HG03039 (cell line): ENCODE measurements at regions not wholly inside any gene's neighbourhood (a gene's known extent, or its start where the extent isn't known, plus 50 kb on each side); places are given as distances from the start of the nearest gene placed in this dataset.

Experiments
- ATAC-seq: cut with Tn5 transposase; IDR thresholded peaks from one replicate; pipeline ENCODE4 v1.9.1; 2021; ENCODE audit warnings: mild to moderate bottlenecking, moderate library complexity; ENCODE audit not compliant: unreplicated experiment

DNA sequence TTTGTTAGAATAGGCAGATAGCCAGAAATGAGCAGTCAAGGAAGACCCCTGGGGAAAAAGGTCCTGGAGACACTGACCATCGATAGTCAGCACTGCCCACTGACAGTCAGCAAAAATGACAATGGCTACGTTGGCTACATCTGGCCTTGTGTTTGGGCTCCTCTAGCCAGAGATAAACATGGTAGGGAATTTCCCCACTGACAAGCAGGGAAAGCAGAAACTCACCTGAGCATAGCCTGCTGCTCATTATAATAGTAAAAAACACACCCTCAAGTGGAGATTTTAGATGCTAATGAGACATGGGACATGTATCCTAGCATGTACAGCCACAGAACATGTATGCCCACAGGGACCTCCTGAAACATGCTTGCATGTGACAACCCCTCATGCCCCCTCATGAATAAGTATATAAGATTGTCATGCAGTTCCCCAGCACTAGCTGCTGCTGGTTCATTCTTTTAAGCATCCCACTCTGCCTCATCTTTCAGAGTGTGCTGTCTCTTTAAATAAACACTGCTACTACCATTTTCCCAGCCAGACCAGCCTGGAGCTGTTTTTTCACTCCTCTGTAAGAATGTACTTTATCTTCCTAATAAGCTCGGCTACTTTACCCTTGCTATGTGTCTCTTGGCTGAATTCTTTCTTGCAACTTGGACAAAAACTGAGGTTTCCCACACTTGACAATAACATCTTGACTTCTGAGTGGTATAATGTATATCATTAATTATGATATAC lies 550.1 kb upstream of the CDH8 start:
- no peak for ATAC-seq

DNA sequence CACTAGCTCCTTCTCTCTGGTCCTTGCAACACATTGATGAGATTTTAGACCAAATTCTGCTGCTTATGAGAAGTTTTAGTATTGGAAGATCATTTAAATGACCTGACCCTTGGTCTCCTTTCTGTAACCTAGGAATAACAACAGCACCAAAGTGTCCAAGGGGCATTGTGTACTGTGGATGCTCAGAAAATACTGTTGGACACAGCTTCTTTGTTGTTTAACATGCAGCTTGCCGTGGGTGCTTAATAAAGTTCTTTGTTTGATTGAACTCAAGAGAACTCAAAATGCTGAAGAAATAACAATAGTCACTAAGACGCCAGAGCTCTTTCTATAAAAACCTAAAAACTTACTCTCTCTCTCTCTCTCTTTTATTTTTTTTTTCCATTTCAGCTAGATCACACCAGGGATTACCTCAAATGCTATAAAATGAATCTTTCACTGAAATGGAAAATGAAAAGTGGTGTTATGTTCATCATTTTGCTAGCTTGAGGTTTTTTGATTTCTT lies 548.9 kb upstream of the CDH8 start:
- ATAC-seq: no peak

DNA sequence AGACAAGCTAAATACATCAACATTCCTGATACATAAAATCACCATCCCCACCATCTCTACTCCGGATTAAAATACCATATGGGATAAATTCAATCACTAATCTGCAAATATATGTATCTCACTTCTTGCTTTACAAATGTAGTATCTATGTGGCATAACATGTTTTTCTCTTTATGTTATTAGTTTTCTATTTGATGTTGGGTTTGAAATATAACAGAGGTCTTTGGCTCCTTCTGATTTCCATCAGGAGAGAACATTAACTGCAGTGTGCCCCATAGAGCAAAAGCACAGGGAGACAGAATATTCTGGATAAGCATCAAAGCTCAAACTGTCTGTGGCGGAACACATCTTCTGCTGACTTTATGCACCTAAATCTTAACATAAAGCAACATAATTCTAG lies 547.2 kb upstream of the CDH8 start:
- ATAC-seq: no peak

DNA sequence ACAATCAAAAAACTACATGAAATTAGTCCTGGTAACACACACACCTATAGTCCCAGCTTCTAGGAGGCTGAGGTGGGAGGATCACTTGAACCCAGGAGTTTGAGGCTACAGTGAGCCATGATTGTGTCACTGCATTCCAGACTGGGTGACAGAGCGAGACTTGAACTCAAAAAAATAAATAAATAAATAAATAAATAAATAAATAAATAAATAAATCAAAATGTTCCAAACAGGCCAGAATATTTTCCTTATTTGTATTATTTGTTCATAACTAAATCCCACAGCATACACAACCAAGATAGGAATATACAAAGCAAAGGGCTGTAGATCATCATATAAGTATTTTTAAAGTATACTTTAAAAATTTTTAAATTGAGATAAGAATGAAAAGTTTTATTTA lies 537.2 kb upstream of the CDH8 start:
- ATAC-seq: no peak

DNA sequence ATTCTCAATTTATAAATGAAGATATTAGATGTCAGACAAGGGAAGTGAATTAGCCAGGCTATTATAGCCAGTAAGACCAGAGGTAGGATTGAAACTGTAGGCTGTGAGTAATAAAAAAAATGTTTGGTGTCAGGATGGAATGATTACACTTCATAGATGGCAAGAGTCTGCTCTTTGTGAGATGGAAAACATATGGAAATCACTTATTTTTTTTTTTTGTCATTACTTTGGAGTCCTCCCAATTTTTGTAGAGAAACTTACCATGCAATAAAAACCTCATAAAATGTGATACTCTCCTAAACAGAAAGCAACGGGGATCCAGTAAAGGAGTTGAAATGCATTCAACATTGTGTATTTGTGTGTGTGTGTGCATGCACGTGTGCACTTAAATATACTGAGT lies 532.7 kb upstream of the CDH8 start:
- ATAC-seq: no peak

DNA sequence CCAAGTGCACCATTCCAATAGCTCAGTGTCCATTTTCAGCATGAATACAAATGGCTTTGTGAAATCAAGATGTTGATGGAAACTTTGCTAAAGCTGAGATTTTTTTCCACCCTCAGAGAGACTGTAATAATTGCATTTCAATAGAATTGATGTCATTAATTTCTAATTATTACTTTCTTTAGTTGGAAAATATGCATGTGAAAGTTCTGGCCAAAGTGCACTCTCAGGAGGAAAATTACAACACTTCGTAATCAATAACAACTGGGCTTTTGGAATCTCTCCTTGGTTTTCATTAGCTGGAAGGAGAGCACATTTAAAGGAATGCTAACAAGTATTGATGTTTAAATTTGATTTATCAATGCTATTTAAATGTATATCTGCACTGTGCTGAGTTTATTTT lies 529.5 kb upstream of the CDH8 start:
- no peak for ATAC-seq

DNA sequence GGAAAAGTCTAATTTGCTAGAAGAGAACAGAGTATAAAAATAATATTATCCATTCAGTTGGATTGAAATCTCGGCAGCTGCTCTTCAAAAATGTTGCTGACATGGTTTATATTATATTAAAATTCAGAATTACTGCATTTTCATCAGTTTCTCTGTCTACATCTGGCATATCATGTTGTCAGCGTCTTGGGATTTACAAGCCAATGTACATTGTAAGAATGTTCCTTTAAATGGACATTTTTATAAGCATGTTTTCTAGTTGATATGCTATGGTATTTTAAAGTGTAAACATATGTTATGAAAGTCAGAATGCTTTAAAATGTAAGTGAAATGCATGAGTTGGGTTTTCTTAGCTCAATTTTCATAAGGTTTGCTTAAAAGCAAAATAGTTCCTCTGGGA lies 528.1 kb upstream of the CDH8 start:
- no peak for ATAC-seq

DNA sequence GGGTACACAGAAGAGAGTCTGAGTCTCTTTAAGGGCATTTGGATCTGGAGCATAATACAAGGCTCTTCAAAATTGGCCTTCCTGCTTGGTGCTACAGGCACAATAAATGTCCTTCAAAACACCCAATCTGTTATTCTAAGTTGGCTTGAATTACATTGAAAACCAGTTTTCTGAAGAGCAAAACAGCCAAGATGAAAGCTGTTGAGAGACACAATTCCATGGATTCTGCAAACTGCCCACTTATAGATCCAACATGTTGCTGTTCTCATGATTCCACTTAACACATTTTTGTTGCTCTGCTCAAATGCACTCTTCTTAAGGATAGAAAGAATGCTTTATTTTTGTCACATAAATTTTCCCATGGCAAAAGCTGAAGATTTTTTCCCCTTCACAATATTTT lies 525.9 kb upstream of the CDH8 start:
- no peak for ATAC-seq

DNA sequence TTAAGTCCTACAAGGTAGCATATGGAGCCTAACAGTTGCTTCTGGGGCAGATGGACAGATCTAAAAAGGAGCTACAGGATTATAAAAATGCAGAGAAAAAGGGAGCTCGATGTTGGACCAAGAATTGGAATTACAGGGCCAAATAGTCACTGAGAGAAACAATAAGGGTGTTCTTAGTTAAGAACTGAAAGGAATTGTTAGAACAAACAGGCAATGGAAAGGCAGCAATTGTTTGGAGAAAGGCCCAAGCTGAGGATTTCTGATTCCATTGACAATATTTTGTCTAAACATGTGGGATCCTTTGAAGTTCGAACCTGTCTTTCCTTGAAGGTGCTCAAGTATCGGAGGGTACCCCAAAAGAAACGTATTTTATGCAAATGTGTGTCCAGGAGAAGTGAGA lies 513.6 kb upstream of the CDH8 start:
- ATAC-seq: no peak

DNA sequence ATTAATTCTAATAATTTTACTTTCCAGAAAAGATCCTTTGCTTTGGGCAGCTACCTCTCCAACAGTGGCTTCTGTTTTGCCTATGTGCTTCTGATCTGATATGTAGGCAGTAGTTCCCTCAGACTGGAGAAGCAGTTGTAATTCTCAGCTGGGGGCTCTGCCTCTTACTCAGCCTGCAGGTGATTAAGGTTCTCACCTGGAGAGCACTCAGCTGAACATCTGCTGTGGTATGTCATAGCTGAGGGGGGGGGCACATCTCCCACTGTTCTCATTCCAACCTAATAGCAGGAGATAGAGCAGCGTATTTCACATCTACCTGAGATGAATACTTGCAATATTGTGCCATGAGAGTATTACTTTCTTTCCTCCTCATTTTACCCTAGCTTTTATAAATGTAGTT lies 511.9 kb upstream of the CDH8 start:
- ATAC-seq: no peak

DNA sequence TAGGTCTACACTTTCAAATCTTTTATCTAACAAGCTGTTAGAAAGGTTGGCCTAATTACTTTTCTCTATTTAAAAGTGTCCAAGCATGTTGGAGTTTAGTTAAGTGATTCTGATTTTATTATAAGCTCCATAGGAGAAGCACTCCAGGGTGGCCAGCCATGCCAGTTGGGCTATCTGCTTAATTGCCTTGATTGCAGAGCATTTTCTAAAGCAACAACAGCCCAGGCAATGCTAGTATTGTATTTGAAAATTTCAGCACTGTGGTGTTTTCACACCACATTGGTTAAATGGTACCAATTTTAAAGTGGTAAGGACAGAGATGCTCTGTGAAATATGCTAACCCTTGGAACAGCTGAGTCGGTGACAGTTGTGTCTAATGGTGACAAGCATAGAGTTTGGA lies 510.5 kb upstream of the CDH8 start:
- ATAC-seq: no peak

DNA sequence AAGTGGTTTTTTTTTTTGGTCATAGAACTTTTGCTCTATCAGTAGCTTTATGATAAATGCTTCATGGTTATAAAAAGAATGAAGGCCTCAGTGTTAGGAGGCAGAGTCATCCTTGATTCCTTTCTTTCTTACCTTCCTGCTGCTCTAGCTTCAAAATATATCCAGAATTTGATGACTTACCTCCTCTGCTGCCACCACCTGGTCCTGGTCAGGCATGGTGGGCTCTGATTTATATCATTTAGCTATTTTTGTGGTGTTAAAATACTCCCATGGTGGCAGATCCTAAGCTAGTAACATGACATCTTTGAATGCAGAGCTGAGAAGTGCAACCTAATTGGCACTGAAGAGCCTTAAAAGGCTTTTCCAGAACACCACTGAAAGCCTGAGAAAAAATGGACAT lies 508.8 kb upstream of the CDH8 start:
- ATAC-seq: no peak

DNA sequence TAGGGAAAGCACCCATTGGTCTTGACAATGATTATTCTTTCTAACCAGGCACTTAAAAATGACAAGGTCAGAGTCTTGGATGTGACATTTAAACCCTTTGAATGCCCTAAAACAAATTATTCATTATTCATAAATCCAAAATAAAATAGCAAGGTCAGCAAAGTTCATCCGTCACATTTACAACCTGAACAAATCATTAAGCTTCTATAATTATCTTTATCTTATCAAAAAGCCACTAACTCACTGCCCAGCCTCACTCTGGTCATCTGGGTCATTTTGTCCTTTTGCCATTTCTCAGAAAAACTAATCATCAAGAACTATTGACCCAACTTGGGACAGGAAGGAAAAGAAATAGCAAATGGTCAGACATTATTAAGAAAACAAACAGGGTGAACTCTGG lies 507.3 kb upstream of the CDH8 start:
- ATAC-seq: no peak

DNA sequence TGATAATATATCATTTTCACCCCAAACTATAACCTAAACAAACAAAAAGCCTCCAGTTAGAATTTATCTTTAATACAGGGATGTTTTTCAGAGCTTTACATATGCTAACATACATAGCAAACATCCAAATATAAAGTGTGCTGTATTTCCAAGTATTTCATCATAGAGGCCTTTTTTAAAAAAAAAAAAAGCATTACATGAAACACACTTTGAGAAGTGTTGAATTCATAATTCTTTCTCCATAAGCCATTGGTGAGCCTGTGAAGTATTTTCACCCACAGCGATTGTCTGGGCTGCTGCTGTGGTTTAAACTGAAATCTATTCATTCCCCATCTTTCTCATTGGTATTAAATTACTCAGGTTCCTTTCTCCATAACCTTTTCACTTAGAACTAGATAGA lies 503.4 kb upstream of the CDH8 start:
- no peak for ATAC-seq

DNA sequence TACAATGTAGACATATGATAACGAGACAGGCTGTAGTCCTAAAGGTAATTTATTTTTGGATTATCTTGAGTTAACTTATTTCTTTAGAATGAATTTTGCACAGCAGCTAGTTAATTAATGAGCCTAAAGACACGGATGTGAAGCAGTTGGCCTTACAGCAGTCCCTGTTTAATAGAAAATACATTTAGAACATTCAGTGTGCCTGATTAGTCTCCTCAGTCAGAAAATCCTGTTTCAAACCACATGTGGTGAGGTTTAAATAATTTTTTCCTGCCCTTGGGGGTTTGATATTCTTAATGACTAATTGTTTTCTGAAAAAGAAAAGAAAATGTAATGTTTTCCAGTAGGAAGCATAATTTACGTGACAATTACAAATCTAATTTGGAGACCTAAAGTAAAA lies 494.2 kb upstream of the CDH8 start:
- no peak for ATAC-seq

DNA sequence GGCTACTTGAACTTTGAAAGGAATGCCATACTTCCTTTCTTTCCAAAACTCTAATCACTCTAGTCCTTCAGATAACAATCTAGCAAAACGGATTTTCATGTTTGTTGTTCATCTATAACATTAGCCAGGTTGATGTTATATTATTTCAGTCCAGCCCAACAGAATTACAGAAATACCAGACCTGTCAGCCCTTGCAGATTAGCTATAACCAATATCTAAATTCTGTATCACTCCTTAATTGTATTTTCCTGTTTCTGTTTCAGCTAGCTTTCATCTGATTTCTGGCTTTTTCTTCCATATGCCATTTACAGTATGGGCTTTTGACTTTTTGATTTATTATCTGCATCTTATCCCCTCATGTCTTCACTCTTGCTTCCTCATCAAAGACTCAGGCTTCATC lies 479.8 kb upstream of the CDH8 start:
- no peak for ATAC-seq

DNA sequence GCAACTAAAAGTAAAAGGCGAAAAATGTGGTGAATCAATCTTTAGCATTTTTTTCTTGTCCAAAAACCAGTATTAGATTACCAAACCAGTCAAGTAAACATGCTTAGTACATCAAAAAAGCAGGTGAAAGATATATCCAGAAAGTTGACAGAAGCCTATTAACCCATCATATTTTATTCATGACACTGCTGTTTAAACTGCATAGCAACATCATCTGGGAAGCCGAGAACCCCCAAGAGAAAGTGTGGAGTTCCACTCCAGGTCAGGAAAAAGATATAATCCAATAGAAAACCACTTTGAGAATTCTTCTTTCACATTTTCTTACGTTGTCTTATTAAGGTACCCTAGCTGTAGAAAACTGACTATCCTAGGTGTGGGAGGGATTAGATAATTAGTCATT lies 466.8 kb upstream of the CDH8 start:
- no peak for ATAC-seq

DNA sequence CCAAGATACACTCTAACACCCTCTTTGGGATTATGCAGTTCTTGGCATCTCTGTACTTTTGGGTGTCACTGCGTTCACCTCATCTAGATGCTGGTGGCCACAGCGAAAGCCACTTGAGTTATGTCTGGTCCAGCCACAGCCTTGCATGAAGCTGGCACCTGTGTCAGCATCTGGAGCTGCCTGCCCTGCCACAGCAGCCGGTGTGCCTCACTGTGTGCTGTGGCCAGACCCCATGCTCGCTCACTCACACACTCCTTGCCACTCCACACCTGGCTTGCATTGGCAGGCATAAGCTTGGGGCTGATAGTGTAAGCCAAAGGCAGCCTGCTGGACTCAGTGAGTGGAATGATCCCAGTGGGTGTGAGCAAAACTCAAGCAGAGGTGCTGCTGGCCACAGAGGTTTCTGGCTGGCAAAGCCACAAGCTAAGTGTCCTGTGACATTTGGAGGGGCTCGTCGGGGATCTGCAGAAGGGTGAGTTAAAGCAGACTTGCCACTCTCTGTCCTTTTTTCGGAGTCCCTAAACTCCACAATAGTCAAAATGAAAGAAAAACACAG lies 442.7 kb upstream of the CDH8 start:
- ATAC-seq: no peak

DNA sequence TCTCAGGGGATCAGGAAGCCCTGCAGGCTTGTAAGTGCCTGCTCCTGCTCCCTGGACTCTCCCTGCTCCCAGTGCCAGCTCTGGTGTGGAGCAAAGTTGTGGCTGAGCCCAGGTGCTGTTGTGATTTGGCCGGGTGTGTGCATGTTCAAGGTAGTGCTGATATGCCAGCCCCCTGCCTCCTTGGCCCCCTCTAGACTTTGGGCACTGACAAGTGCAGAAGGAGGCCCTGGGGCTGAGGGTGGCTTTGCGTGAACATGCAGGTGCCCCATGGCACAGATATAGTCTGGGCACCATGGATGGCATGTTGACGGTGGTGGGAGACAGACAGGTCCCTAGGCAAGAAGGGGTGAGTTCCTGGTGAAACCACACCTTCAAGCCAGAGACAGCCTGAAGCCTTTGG lies 441.6 kb upstream of the CDH8 start:
- no peak for ATAC-seq

DNA sequence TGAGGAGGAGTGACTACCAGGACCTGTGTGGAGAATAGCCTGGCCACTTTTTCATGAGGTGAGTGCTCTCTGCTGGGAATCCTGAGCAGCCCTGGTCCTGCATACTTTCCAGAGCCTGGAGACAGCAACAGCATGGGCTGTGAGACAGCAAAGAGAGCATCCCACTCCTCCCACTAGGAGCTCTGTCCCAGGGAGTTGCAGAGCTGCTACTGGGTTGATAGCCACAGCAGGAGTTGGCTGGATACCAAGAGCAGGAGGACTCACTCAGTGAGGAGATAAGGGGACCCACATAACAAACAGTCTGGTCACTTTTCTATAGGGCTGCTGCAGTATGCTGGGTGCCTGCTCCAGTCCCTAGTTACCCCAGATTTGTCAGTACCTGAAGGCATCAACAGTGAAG lies 439.3 kb upstream of the CDH8 start:
- no peak for ATAC-seq

DNA sequence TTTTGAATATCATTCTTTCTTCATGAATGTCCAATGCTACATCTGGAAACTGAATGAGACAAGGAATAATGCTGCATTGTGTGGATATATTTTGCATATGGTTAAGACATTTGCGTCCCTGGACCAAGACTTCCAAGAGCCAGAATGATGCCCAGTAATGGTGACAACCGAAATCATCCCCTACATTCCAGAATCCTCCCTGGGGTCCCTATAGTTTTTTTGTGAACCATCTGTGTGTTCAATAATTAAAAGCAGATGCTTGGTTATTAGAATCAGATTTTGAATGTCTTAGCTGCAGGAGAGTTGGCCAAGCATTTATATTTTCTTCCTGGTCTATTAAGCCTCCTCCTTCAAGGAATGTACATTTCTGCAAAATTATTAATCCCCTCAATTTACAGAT lies 426.7 kb upstream of the CDH8 start:
- no peak for ATAC-seq

DNA sequence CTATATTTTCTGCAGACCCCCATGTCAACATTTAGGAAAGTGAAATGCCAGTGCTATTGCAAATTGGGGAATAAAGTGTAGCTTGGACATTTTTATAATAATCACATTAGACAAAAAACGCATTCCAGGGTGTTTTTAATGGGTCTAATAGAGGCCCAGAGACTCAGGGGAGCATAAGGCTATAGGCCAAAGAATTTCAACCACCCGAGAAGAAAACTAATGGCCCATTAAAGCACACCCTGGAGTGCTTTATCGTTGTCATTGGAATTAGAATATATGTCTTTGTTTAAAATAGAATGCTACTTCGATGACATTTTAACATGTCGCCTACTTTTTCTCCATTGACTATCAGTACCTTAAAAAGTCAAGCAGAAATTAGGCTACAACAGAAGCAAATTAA lies 414.1 kb upstream of the CDH8 start:
- ATAC-seq: no peak

DNA sequence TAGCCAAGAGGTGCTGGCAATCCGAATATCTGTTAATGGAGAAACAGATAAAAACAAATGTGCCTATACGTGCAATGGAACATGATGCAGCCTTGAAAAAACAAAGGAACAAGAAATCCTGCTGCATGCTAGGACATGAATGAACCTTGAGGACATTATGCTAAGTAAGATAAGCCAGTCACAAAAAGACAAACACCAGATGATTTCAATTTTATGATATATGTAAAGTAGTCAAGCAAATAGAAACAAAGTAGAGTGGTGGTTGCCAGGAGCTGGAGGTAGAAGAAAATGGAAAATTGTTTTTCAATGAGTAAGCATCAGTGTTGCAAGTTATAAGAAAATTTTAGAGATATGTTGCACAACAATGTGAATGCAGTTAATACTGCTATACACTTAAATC lies 409.7 kb upstream of the CDH8 start:
- ATAC-seq: no peak
